ENCODE measurements at regions not wholly inside any gene's neighbourhood (a gene's known extent, or its start where the extent isn't known, plus 50 kb on each side); places are given as distances from the start of the nearest gene placed in this dataset.

DNA sequence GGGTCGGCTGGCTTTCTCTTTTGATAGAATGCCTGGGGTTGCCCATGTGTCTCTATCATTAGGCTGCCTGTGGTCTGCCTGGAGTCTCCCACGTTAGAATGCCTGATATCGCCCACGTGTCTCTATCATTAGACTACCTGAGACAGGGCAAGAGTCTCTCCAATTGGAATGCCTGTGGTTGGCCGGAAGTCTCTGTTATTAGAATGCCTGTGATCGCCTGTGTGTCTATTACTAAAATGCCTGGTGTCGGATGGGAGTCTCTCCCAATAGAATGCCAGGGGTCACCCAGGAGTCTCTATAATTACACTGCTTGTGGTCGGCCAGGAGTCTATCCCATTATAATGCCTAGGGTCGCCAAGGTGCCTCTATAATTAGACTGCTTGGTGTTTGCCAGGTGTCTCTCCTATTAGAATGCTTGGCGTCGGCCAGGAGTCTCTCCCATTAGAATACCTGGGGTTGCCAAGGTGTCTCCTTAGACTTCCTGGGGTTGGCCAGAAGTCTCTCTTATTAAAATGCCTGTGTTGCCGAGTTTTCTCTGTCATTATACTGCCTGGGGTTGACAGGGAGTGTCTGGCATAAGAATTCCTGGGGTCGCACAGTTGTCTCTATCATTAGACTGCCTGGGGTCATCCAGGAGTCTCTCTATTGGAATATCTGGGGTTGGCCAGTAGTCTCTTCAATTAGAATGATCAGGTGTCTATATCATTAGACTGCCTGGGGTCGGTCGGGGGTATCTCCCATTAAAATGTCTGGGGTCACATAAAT lies 2272.8 kb downstream of the TP53TG3F start:
- no peak for DNase-seq

DNA sequence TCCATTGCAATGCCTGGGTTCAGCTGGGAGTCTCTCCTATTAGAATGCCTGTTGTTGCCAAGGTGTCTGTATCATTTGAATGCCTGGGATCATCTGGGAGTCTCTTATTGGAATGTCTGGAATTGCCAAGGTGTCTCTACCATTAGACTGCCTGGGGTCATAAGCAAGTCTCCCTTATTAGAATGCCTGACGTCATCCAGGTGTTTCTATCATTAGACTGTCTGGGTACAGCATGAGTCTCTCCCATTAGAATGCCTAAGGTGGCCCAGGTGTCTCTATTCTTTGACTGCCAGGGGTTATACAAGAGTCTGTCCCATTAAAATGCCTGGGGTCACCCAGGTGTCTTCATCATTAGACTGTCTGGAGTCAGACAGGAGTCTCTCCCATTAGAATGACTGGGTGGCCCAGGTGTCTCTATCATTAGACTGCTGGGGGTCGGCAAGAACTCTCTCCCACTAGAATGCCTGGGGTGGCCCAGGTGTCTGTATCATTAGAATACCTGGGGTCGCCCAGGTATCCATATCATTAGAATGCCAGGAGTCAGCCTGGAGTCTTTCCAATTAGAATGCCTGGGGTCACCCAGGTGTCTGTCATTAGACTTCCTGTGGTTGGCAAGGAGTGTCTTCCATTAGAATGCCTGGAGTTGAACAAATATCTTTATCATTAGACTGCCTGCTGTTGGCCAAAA lies 2274.0 kb downstream of the TP53TG3F start:
- no peak for DNase-seq

DNA sequence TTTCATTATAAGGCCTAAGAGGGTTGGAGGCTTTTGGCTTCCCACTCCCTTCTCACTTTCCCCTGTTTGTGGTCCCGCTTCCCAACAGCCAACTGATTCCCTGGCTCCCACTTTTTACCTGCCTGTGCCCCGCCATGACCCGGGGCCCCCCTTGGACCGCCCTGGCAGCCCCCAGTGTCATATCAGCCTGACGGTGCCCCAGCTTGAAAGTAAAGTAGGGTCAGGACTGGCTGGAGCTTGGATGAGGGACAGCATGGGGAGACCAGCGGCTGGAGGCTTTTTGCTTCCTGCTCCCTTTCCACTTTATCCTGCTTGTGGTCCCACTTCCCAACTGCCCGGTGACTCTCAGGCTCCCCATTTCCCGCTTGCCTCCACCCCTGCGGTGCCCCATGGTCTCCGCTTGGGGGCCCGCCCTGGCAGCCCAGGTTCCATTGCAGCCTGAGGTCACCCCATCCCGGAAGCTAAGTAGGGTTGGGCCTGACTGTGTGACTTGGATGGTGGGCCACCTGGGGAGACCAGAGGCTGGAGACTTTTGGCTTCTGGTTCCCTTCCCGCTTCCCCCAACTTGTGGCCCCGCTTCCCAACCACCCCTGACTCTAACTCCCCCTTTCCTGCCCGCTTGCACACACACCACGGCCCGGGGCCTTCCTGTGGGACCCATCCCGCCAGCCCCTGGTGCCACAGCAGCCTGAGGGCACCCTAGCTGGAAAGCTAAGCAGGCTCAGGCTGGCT lies 2274.7 kb downstream of the TP53TG3F start:
- no peak for DNase-seq

DNA sequence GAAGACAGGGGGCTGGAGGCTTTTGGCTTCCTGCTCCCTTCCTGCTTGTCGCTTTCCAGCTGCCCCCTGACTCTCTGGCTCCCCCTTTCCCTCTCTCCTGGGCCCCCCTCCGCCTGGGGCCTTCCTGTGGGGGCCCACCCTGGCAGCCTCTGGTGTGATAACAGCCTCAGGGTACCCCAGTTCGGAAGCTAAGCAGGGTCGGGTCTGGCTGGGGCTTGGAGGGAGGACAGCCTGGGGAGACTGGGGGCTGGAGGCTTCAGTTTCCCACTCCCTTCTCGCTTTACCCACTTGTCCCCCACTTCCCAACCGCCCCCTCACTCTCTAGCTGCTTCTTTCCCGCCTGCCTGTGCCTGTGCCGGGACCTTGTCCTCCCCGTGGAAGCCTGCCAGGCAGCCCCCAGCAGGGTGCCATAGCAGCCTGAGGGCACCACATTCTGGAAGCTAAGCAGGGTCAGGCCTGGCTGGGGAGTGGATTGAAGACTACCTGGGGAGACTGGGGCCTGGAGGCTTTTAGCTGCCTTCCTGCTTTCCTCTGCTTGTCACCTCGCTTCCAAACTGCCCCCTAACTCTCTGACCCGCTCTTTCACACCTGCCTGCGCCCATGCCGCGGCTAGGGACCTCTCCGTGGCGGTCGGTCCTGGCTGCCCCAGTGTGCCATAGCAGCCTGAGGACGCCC lies 2275.5 kb downstream of the TP53TG3F start:
- no peak for DNase-seq

DNA sequence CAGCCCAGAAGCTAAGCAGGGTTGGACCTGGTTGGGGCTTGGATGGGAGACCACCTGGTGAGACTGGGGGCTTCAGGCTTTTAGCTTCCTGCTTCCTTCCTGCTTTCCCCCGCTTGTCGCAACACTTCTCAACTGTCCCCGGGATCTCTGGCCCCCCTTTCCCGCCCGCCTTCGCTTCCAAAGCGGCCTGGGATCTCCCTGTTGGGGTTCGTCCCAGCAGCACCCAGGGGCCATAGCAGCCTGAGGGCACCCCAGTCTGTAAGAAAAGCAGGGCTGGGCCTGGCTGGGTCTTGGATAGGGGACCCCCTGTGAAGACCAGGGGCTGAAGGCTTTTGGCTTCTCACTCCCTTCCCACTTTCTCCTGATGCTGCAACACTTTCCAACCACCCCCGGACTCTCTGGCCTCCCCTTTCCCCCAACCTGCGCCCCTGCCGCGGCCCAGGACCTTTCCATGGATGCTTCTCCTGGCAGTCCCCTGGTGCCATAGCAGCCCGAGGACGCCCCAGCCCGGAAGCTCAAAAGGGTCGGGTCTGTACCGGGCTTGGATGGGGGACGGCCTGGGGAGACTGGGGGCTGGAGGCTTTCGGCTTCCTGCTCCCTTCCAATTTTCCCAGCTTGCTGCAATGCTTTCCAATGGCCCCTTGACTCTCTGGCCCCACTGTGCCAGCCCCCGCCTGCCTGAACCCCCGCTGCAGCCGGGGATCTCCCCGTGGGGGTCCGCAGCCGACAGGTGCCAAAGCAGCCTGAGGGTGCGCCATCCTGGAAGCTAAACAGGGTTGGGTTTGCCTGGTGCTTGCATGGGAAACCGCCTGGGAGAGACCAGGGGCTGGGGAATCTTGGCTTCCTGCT lies 2276.2 kb downstream of the TP53TG3F start:
- DNase-seq = no peak

DNA sequence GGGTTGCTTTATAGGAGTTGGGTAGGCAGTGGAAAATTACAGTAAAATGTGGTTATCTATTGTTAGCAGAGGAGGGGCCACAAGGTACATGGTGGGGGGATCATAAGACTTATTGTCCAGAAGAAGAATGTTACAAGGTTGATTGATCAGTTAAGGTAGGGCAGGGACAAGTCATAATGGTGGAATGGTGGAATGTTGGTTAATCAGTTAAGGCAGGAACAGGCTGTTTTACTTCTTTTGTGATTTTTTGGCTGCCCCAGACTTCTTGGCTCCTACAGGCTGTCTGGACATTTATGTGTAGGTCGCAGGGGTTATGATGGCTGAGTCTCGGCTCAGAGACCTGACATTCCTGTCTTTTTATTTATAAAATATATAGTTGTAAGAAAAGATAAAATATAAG lies 2277.1 kb downstream of the TP53TG3F start:
- DNase-seq = no peak

DNA sequence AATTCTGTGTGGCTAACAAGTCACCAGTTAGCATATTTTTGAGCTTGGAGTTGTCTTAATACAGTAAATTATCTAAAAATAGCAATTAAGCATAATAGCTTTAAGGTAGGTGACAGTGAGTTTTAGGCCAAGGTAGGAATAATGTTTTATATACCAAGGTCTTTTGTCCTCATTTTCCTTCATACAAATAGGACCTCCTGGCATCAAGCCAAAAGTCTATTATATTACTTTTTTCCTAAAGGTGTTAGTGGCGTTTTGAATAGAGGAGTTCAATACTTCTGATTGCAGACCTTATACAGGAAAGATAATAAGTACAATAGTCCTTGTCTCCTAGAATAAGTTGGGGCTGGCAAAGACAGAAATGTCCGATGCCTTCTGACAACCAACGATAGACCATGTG lies 2277.7 kb downstream of the TP53TG3F start:
- no peak for DNase-seq

DNA sequence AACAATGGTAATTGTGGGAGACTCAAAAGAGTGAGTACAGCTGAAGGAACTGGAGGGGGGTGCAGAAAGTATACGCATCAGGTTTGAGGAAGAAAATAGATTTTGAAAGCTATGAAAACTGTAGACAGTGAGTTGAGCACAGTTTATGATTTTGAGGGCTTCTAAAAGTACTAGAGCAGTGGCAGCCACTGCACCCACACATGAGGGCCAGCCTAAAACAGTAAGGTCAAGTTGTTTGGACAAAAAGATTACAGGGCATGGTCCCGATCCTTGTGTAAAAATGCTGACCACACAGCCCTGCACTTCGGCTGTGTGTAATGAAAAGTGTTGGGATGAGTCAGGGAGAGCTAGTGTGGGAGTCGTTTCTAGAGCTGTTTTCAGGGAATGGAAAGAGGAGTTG lies 2282.1 kb downstream of the TP53TG3F start:
- no peak for DNase-seq

DNA sequence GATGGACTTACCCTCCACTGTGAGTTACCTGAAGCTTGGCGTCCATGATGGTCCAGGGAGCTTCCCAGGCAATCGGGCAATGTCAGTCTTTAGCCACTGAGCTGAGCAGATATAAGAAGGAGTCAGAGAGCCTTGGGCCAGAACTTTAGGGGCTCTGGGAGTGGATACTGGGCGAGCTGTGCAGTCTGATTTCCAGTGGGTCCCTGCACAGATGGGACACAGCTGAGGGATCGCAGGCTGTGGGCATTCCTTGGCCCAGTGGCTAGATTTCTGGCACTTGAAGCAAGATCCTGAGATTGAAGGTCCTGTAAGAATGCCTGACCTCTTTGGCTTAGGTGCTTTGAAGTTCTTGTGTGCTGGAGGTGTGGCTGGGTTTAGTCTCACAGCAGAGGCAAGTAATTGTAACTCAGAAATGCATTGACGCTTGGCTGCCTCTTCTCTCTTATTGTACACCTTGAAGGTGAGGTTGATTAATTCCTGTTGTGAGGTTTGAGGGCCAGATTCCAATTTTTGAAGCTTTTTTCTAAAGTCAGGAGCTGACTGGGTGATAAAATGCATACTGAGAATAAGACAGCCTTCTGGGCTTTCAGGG lies 2283.8 kb downstream of the TP53TG3F start:
- DNase-seq = no peak

DNA sequence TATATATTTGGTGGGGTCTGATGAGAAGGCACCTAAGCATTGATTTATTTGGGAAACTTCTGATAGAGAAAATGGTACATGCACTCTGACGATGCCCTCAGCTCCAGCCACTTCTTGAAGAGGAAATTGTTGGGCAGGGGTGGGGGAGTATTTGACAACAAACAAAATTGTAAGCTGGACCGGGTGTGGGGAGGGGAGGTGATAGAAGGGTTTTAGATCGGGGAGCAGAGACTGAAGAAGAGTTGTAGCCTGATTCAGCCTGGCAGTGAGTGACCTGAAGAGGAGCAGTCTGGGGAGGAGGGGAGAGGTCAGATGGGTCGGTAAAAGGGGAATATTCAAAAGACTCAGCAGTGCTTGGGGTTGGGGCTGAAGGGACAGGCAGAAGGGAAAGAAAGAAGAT lies 2284.7 kb downstream of the TP53TG3F start:
- no peak for DNase-seq

DNA sequence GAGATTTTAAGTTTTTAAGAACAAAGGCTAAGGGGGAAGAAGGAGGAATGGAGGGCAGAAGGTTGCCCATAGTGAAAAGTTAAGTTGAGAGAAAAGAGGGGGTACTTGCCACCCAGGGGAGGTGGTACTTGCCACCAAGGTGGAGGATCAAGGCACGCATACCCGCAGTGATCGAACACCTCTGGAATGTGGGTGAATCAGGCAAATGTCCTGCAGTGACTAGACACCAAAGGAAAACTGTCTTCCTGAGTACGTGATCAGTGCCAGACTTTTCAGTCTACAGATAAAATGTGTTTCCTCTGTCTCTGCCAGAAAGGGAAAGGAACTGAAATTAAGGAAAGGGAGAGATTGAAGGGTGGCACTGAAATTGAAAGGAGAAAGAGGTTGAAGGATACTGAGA lies 2285.3 kb downstream of the TP53TG3F start:
- no peak for DNase-seq

DNA sequence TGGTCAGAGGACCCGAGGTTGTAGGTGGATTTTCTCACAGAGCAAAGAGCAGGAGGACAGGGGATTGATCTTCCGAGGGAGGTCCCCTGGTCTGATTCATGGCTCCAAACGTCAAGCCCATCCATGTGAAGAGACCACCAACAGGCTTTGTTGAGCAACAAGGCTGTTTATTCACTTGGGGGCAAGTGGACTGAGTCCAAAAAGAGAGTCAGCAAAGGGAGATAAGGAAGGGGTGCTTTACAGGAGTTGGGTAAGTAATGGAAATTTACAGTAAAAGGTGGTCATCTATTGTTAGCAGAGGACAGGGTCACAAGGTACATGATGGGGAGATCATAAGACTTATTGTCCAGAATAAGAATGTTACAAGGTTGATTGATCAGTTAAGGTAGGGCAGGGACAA lies 2285.8 kb downstream of the TP53TG3F start:
- no peak for DNase-seq

DNA sequence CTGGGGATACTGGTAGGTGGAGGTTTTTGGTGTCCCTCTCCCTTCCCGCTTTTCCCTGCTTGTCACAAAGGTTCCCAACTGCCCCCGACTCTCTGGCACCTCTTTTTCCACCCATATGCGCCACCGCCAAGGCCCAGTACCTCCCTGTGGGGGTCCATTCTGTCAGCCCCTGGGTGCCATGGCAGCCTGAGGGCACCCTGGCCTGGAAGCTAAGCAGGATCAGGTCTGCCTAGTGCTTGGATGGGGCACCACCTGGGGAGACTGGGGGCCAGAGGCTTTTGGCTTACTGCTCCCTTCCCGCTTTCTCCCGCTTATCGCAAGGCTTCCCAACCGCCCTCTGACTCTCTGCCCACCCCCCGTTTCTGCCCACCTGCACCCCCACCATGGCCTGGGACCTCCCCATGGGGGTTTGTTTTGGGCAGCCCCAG lies 2286.4 kb downstream of the TP53TG3F start:
- no peak for DNase-seq

DNA sequence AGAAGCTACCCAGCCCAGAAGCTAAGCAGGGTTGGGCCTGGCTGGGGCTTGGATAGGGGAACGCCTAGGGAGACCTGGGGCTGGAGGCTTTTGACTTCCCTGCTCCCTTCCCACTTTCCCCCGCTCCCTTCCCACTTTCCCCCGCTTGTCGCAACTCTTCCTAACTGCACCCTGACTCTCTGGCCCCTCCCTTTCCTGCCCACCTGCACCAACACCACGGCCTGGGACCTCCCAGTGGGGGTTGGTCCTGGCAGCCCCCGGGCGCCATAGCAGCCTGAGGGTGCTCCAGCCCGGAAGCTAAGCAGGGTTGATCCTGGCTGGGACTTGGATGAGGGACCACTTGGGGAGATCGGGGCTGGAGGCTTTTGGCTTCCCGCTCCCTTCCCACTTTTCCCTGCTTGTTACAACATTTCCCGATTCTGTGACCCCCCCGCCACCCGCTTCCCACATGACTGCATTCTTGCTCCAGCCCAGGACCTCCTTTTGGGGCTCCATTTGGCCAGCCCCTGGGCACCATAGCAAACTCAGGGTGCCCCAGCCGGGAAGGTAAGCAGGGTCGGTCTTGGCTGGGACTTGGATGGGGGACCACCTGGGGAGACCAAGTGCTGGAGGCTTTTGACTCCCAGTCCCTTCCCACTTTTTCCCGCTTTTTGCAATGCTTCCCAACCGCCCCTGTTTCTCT lies 2287.0 kb downstream of the TP53TG3F start:
- no peak for DNase-seq

DNA sequence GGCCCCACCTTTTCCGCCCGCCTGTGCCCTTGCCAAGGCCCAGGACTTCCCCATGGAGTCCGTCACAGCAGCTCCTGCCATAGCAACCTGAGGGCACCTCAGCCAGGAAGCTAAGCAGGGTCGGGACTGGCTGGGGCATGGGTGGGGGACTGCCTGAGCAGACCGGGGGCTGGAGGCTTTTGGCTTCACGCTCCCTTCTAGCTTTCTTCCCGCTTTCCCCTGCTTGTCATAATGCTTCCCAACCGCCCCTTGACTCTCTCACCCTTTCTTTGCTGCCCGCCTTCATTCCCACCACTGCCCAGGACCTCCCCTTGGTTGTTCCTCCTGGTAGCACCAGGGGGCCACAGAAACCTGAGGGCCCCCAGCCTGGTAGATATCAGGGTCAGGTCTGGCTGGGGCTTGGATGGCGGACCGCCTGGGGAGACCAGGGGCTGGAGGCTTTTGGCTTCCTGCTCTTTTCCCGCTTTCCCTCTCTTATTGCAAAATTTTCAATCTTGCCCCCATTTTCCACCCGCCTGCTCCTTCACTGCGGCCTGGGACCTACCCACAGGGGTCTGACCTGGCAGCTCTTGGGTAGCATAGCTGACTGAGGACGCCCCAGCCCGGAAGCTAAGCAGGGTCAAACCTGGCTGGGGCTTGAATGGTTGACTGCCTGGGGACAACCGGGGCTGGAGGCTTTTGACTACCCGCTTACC lies 2287.7 kb downstream of the TP53TG3F start:
- DNase-seq = no peak

DNA sequence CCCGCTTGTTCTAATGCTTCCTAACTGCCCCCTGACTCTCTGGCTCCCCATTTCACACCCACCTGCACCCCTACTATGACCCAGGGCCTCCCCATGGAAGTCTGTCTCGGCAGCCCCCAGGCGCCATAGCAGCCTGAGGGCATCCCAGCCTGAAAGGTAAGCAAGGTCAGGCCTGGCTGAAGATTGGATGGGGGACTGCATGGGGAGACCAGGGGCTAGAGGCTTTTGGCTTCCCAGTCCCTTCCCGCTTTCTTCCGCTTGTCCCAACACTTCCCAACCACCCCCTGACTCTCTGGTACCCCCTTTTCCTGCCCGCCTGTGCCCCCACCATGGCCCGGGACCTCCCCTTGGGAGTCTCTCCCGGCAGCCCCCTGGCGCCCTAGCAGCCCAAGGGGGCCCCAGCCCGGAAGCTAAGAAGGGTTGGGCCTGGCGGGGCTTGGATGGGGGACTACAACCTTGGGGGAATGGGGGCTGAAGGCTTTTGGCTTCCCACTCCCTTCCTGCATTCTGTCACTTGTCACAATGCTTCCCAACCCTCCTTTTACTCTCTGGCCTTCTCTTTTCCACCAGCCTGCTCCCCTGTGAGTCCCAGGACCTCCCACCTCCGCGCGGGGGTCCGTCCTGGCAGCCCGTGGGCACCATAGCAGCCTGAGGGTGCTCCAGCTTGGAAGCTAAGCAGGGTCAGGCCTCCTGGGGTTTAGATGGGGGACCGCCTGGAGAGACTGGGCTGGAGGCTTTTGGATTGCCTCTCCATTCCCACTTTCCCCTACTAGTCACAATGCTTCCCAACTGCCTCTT lies 2288.4 kb downstream of the TP53TG3F start:
- no peak for DNase-seq

DNA sequence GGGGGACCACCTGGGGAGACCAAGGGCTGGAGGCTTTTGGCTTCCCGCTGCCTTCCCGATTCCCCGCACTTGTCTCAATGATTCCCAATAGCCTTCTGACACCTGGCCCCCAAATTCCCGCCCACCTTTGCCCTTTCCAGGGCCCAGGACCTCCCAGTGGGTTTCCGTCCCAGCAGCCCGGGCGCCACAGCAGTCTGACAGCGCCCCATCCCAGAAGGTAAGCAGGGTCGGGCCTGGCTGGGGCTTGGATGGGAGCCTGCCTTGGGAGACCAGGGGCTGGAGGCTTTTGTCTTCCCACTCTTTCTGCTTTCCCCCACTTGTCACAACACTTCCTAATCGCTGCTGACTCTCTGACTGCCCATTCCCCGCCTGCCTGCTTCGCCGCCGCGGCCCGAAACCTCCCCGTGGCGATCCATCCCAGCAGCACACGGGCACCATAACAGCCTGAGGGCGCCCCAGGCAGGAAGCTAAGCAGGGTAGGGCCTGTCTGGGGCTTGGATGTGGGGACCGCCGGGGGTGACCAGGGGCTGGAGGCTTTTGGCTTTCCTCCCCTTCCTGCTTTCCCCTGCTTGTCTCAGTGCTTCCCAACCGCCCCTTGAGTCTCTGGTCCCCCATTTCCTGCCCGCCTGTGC lies 2289.3 kb downstream of the TP53TG3F start:
- DNase-seq = no peak

Measured in muscle of back (tissue), 3 donors.